GM23248 (cell line): ENCODE measurements at regions not wholly inside any gene's neighbourhood (a gene's known extent, or its start where the extent isn't known, plus 50 kb on each side); places are given as distances from the start of the nearest gene placed in this dataset.
"Not testable (repeated sequence)": the region's sequence is repeated elsewhere in the genome, so short reads cannot be mapped to it uniquely, and the experiment has no call there.

Experiments used
- DNase-seq: peaks from one replicate; pipeline ENCODE4 v3.0.0-alpha.2; 2015
- H2AFZ ChIP-seq: fragments of 200-600 bp; sonication (generic); 2 replicates; pipeline ENCODE4 v1.6.1; 2016; ENCODE audit warnings: antibody characterized with exemption
- H3F3A ChIP-seq: fragments of 200-600 bp; sonication (generic); 2 replicates; pipeline ENCODE4 v1.6.1; 2016; ENCODE audit warnings: mild to moderate bottlenecking, antibody characterized with exemption, mixed run types; ENCODE audit not compliant: insufficient read depth
- H3K27ac ChIP-seq: fragments of 200-600 bp; sonication (generic); 2 replicates; pipeline ENCODE4 v1.5.1; 2016; ENCODE audit warnings: mild to moderate bottlenecking
- H3K27me3 ChIP-seq: fragments of 200-600 bp; sonication (generic); replicated peaks from 2 replicates; pipeline ENCODE4 v1.6.1; 2016; ENCODE audit warnings: mild to moderate bottlenecking; ENCODE audit not compliant: insufficient read depth
- H3K36me3 ChIP-seq: fragments of 200-600 bp; sonication (generic); 2 replicates; pipeline ENCODE4 v1.6.1; 2016; ENCODE audit warnings: low read depth, mild to moderate bottlenecking
- H3K4me1 ChIP-seq: fragments of 200-600 bp; sonication (generic); 2 replicates; pipeline ENCODE4 v1.6.1; 2016; ENCODE audit warnings: mild to moderate bottlenecking; ENCODE audit not compliant: insufficient read depth
- H3K4me2 ChIP-seq: fragments of 200-600 bp; sonication (generic); one replicate; pipeline ENCODE4 v1.6.1; 2016; ENCODE audit warnings: mild to moderate bottlenecking; ENCODE audit not compliant: unreplicated experiment
- H3K4me3 ChIP-seq: fragments of 200-600 bp; sonication (generic); 2 replicates; pipeline ENCODE4 v1.5.1; 2016; ENCODE audit warnings: mild to moderate bottlenecking
- H3K79me2 ChIP-seq: fragments of 200-600 bp; sonication (generic); 2 replicates; pipeline ENCODE4 v1.6.1; 2016; ENCODE audit warnings: mild to moderate bottlenecking; ENCODE audit not compliant: insufficient read depth
- H3K9ac ChIP-seq: fragments of 200-600 bp; sonication (generic); 2 replicates; pipeline ENCODE4 v1.6.1; 2016; ENCODE audit warnings: mild to moderate bottlenecking
- H3K9me2 ChIP-seq: fragments of 200-600 bp; sonication (generic); 2 replicates; pipeline ENCODE4 v1.6.1; 2016; ENCODE audit warnings: mixed run types, mild to moderate bottlenecking, moderate library complexity; ENCODE audit not compliant: insufficient read depth
- H3K9me3 ChIP-seq: fragments of 200-600 bp; sonication (generic); one replicate; pipeline ENCODE4 v1.6.1; 2017; ENCODE audit warnings: low read depth
- H4K20me1 ChIP-seq: fragments of 200-600 bp; sonication (generic); 2 replicates; pipeline ENCODE4 v1.6.0; 2016; ENCODE audit not compliant: insufficient read depth
- EZH2 ChIP-seq: fragments of 200-600 bp; sonication (generic); IDR thresholded peaks from 2 replicates; pipeline ENCODE4 v1.6.1; 2018; ENCODE audit warnings: antibody characterized with exemption, mild to moderate bottlenecking; ENCODE audit not compliant: insufficient read depth, poor library complexity, severe bottlenecking
- EZH2phosphoT487 ChIP-seq: fragments of 200-600 bp; sonication (generic); IDR thresholded peaks from 2 replicates; pipeline ENCODE4 v1.6.1; 2018; ENCODE audit warnings: antibody characterized with exemption, moderate library complexity, mild to moderate bottlenecking, low read depth; ENCODE audit not compliant: insufficient read depth
- WGBS, 2 experiments: methylation state at CpG; one replicate each; pipeline ENCODE4 v1.1.6; 2015 to 2017; ENCODE audit warnings: low lambda C conversion rate in 2 of 2, low coverage in 1 of 2; ENCODE audit errors: missing lambda C conversion rate in 2 of 2; 5-methylcytosine and 5-hydroxymethylcytosine counted together
- in situ Hi-C: fragments of 300-500 bp; cut with MboI; formaldehyde crosslinking; loops from 2 replicates; pipeline ENCODE4 v1.15.0; 2020

DNA sequence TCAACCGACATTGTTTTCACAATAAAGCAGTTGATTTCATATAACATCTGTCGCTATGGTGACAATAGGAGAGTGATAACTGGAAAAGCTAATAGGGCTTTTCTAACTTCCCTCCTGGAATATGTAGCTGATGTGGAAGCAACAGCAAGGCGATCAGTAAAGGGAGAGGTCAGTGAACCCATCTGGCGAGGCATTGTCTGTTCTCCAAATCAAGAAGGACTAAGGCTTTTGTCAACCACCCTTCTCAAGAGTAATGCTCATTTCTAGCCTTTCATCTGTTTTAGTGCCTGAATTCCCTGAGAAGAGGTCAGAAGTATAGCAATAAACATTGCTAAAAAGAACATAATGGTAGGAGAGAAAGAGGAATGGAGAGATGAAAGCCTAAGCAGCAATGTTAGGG is 201.3 kb downstream of the AKAP7 start:
- Histone ChIP-seq H3K9me2 (no peaks in the 10 kb centered on the region), H3K79me2 (no peaks in the 10 kb centered on the region), H3K27ac (no peak overlapping the region), H3K4me1 (no peaks in the 10 kb centered on the region), H3K9ac (no peak overlapping the region), H4K20me1 (no peaks in the 10 kb centered on the region), H3K36me3 (no peaks in the 10 kb centered on the region), H3K4me3 (no peak overlapping the region), H3F3A (no peaks in the 10 kb centered on the region), H3K27me3 (no peaks in the 10 kb centered on the region), H2AFZ (no peak overlapping the region), H3K4me2 (no peak overlapping the region), H3K9me3 (no peaks in the 10 kb centered on the region)
- TF ChIP-seq EZH2phosphoT487 (no peak), EZH2 (no peak)
- in situ Hi-C loops, result no loop called here
- WGBS, 2 experiments, result 79 to 85% methylated on average over 4 of the region's 4 CpGs
- DNase-seq, result no peak

DNA sequence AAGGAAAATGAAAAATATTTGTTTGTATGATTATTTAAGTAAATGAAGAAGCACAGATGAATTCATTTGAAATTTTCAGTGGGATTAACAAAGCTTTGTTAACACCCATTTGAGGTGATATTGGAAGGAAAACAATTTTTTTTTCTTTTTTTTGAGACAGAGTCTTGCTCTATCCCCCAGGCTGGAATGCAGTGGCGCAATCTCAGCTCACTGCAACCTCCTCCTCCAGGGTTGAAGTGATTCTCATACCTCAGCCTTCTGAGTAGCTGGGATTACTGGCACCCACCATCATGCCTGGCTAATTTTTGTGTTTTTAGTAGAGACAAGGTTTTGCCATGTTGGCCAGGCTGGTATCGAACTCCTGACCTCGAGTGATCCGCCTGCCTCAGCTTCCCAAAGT is 211.6 kb downstream of the AKAP7 start:
- H3K9me2 ChIP-seq, H4K20me1 ChIP-seq, H3K79me2 ChIP-seq, H3K4me1 ChIP-seq, H3K27me3 ChIP-seq, in situ Hi-C loops, H3K4me3 ChIP-seq, H3F3A ChIP-seq, H3K27ac ChIP-seq, H2AFZ ChIP-seq, H3K36me3 ChIP-seq, H3K4me2 ChIP-seq, H3K9me3 ChIP-seq, H3K9ac ChIP-seq: not testable (repeated sequence)
- 61 to 65% methylated on average over 4 of the region's 4 CpGs for WGBS, 2 experiments
- DNase-seq, result peak; percentile 11

DNA sequence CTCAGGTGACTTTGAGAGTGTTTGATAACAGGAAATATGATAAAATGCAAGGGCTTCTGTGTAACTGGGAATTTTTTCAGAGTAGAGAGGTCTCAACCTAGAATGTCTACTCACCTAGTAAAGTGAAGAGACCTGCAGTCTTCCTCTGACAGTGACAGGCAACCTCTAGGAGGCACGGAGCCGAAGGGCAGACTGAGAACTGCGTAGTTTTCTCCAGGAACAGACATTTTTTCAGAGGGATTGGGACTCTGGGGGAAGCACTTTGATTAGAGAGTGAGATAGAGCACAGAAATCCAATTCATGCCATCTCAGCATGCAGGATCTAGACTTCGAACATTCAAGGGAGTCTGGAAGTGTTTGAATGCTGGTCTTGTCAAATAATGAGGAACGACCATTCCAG is 213.3 kb downstream of the AKAP7 start:
- no peaks in the 10 kb centered on the region for H3K9me3 ChIP-seq

DNA sequence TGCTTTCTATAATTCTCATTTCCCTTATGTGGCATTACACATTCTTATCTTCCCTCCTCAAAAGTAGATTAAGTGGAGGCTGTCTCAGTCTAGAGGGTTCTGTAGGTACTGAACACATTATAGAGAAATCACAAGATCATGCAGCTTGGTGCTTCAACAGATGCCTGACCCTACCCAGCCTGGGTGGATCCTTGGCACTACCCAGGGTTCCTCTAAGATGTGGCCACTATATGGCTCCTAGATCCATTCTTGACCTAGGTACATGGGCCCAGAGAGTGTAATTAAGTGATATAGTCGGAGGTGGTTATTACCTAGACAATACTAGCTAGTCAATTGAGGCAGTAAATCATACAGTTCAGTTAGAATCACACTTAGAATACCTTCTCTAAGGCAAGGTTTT is 213.9 kb downstream of the AKAP7 start:
- 17 to 26% methylated on average over 1 of the region's 1 CpG for WGBS, 2 experiments
- H3K9me3 ChIP-seq, result no peaks in the 10 kb centered on the region
- H3K9ac ChIP-seq, result no peak overlapping the region
- H3F3A ChIP-seq, result no peaks in the 10 kb centered on the region
- no peak overlapping the region for H3K27ac ChIP-seq
- H3K4me2 ChIP-seq, result no peak overlapping the region
- no peak for DNase-seq
- H3K79me2 ChIP-seq, result no peaks in the 10 kb centered on the region
- H3K36me3 ChIP-seq, result no peaks in the 10 kb centered on the region
- no peak overlapping the region for H3K4me3 ChIP-seq
- no peaks in the 10 kb centered on the region for H4K20me1 ChIP-seq
- no peaks in the 10 kb centered on the region for H3K9me2 ChIP-seq
- no peak overlapping the region for H2AFZ ChIP-seq
- peaks cover 7% of the 10 kb centered on the region; the same call in 1 of the 2 replicates for H3K27me3 ChIP-seq
- no peaks in the 10 kb centered on the region for H3K4me1 ChIP-seq
- TF ChIP-seq EZH2, result no peak
- no peak for TF ChIP-seq EZH2phosphoT487
- in situ Hi-C loops, result no loop called here

More for the DNA sequence above, 213.3 kb downstream of the AKAP7 start:
- H2AFZ ChIP-seq, result no peak overlapping the region
- H3K4me2 ChIP-seq, result no peak overlapping the region
- no peak for DNase-seq
- H4K20me1 ChIP-seq, result no peaks in the 10 kb centered on the region
- WGBS, 2 experiments, result 48 to 54% methylated on average over 5 of the region's 5 CpGs
- no peaks in the 10 kb centered on the region for H3K79me2 ChIP-seq
- no peaks in the 10 kb centered on the region for H3K36me3 ChIP-seq
- H3K9me2 ChIP-seq, result no peaks in the 10 kb centered on the region
- in situ Hi-C loops, result no loop called here
- H3K27me3 ChIP-seq, result peaks cover 7% of the 10 kb centered on the region; the same call in 1 of the 2 replicates
- TF ChIP-seq EZH2, result no peak
- H3K4me3 ChIP-seq, result no peak overlapping the region
- H3K27ac ChIP-seq, result no peak overlapping the region
- H3K9ac ChIP-seq, result no peak overlapping the region
- H3K4me1 ChIP-seq, result no peaks in the 10 kb centered on the region
- H3F3A ChIP-seq, result no peaks in the 10 kb centered on the region

DNA sequence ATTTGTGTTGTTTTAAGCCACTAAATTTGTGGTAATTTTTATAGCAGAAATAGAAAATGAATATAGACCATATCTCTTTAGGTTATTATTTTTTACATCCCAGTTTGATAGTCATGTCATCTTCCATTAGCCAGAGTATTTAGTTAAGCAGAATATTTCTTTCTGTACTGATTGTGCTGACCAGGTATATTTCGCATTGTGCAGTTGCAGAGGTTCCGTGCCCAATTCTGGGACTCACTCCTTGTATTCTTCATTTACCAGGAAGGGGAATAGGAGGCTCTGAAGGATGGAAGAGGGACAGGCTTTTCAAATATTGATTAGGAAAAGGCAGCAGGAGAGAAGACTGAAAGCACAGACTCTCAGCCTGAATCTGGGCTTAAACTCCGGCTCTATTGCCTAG is 217.8 kb downstream of the AKAP7 start:
- no peaks in the 10 kb centered on the region for H3K36me3 ChIP-seq
- 89 to 90% methylated on average over 3 of the region's 3 CpGs for WGBS, 2 experiments
- H3K9me3 ChIP-seq, result no peaks in the 10 kb centered on the region

More for the DNA sequence above, 217.8 kb downstream of the AKAP7 start:
- no peaks in the 10 kb centered on the region for H3F3A ChIP-seq
- no peak overlapping the region for H3K4me2 ChIP-seq
- no peaks in the 10 kb centered on the region for H3K79me2 ChIP-seq
- TF ChIP-seq EZH2phosphoT487, result no peak
- no peak for TF ChIP-seq EZH2
- H4K20me1 ChIP-seq, result no peaks in the 10 kb centered on the region
- no peak overlapping the region for H3K4me3 ChIP-seq
- H3K27me3 ChIP-seq, result no peaks in the 10 kb centered on the region; the same call in 1 of the 2 replicates
- no peaks in the 10 kb centered on the region for H3K4me1 ChIP-seq
- no peak overlapping the region for H3K27ac ChIP-seq
- DNase-seq, result no peak
- no peaks in the 10 kb centered on the region for H3K9me2 ChIP-seq
- no peak overlapping the region for H3K9ac ChIP-seq
- in situ Hi-C loops, result no loop called here
- H2AFZ ChIP-seq, result no peak overlapping the region
